Breast epithelium (tissue), 4 donors: ENCODE measurements at regions not wholly inside any gene's neighbourhood (a gene's known extent, or its start where the extent isn't known, plus 50 kb on each side); places are given as distances from the start of the nearest gene placed in this dataset.

ENCODE experiments used
- DNase-seq, 2 donors: peaks; one replicate each; pipeline ENCODE4 v3.0.0-alpha.2; 2019; ENCODE audit warnings: low spot score in 2 of 2
- H3K27ac ChIP-seq, 2 donors: fragments of 200-600 bp; sonication (generic) in 1 of 2; one replicate each; pipeline ENCODE4 v1.5.1; 2016 to 2019; ENCODE audit warnings: mild to moderate bottlenecking in 1 of 2
- H3K27me3 ChIP-seq, 2 donors: fragments of 200-600 bp; sonication (generic) in 1 of 2; one replicate each; pipeline versions ENCODE4 v1.5.1 to v1.6.0; 2017 to 2019; ENCODE audit warnings: control low read depth in 1 of 2, mild to moderate bottlenecking in 1 of 2
- H3K36me3 ChIP-seq: fragments of 200-600 bp; one replicate; pipeline ENCODE4 v1.5.1; 2019
- H3K4me1 ChIP-seq, 2 donors: fragments of 200-600 bp; sonication (generic); one replicate each; pipeline ENCODE4 v1.5.1; 2016 to 2019; ENCODE audit warnings: control low read depth in 1 of 2
- H3K4me3 ChIP-seq, 3 donors: fragments of 200-600 bp; sonication (generic); 1 replicate in 2 of 3; 2 replicates in 1 of 3; pipeline ENCODE4 v1.5.1; 2016 to 2019; ENCODE audit warnings: mild to moderate bottlenecking in 3 of 3, moderate library complexity in 2 of 3
- H3K9me3 ChIP-seq, 2 donors: fragments of 200-600 bp; sonication (generic) in 1 of 2; one replicate each; pipeline ENCODE4 v1.5.1; 2016 to 2019; ENCODE audit warnings: control low read depth in 1 of 2
- POLR2A ChIP-seq: fragments of 450-650 bp; IDR thresholded peaks from one replicate; pipeline ENCODE4 v1.6.1; 2016; ENCODE audit warnings: antibody characterized with exemption, mild to moderate bottlenecking, moderate library complexity
- POLR2AphosphoS5 ChIP-seq, 3 donors: sonication (generic); formaldehyde crosslinking; IDR thresholded peaks; one replicate each; pipeline ENCODE4 v1.6.1; 2017; ENCODE audit warnings: antibody characterized with exemption in 3 of 3
- intact Hi-C: fragments of 100-400 bp; cut with DNase I; formaldehyde crosslinking; loops from one replicate; pipeline ENCODE4 v1.15.1; 2023; ENCODE audit warnings: low total_unique reads
- TF ChIP-seq, protein P1 (sequence below), 3 donors: fragments of 450-650 bp; IDR thresholded peaks; one replicate each; pipeline ENCODE4 v1.5.1; 2016 to 2017; ENCODE audit warnings: antibody characterized with exemption in 3 of 3, mild to moderate bottlenecking in 3 of 3, moderate library complexity in 3 of 3

DNA sequence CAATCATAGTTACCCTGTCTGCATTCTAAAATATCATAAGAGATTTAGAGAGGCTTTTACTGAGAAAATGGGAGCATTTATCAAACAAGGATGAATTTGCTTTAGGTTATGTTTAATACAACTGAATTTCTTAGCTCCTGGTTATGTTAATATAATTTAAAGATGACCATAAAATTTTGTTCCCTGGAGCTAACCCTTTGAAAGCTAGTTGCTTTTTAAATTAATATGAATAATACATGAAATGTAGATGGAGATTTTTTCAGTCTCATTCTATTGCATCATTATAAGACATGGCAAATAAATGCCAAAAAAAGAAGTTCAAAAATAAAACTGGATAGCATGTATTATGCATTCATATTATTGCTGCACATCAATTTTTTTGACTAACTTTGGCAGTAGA, 344.1 kb upstream of the NXPH2 start:
- no peaks in the 10 kb centered on the region for H3K36me3 ChIP-seq
- peaks cover 0 to 12% of the 10 kb centered on the region in 2 donors for H3K9me3 ChIP-seq
- intact Hi-C loops: no loop called here
- H3K4me3 ChIP-seq: no peak overlapping the region
- no peaks in the 10 kb centered on the region for H3K4me1 ChIP-seq
- H3K27ac ChIP-seq: no peak overlapping the region
- no peaks in the 10 kb centered on the region for H3K27me3 ChIP-seq
- no peak for DNase-seq
- TF ChIP-seq POLR2A (no peak), POLR2AphosphoS5 (IDR thresholded peaks at IDR 0.05) (no peak)
- TF ChIP-seq, protein P1, sequence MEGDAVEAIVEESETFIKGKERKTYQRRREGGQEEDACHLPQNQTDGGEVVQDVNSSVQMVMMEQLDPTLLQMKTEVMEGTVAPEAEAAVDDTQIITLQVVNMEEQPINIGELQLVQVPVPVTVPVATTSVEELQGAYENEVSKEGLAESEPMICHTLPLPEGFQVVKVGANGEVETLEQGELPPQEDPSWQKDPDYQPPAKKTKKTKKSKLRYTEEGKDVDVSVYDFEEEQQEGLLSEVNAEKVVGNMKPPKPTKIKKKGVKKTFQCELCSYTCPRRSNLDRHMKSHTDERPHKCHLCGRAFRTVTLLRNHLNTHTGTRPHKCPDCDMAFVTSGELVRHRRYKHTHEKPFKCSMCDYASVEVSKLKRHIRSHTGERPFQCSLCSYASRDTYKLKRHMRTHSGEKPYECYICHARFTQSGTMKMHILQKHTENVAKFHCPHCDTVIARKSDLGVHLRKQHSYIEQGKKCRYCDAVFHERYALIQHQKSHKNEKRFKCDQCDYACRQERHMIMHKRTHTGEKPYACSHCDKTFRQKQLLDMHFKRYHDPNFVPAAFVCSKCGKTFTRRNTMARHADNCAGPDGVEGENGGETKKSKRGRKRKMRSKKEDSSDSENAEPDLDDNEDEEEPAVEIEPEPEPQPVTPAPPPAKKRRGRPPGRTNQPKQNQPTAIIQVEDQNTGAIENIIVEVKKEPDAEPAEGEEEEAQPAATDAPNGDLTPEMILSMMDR (IDR thresholded peaks at IDR 0.05): no peak

DNA sequence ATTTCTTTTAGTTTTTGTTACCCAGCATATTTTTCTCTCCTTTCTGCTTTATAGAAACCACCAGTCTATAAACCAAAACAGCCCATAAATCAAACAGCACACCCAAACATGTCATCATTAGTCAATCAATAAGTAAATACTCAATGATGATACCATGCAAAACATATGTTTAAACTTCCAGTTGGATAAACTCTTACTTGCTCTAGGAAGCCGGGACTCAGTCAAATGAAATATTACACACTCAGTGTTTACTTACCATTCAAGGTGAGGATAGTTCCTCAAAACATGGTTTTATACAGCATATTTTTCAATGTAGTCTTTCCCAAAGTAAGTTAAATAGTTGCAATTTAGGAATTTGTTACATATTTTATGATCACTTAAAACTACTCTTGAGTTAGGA, 343.6 kb upstream of the NXPH2 start:
- Histone ChIP-seq H3K4me3 (no peak overlapping the region), H3K4me1 (no peaks in the 10 kb centered on the region), H3K36me3 (no peaks in the 10 kb centered on the region), H3K27ac (no peak overlapping the region), H3K9me3 (peaks cover 0 to 11% of the 10 kb centered on the region in 2 donors), H3K27me3 (no peaks in the 10 kb centered on the region)
- no peak for DNase-seq
- intact Hi-C loops: no loop called here
- TF ChIP-seq, protein P1 (IDR thresholded peaks at IDR 0.05): no peak
- TF ChIP-seq POLR2AphosphoS5 (IDR thresholded peaks at IDR 0.05) (no peak), POLR2A (no peak)

DNA sequence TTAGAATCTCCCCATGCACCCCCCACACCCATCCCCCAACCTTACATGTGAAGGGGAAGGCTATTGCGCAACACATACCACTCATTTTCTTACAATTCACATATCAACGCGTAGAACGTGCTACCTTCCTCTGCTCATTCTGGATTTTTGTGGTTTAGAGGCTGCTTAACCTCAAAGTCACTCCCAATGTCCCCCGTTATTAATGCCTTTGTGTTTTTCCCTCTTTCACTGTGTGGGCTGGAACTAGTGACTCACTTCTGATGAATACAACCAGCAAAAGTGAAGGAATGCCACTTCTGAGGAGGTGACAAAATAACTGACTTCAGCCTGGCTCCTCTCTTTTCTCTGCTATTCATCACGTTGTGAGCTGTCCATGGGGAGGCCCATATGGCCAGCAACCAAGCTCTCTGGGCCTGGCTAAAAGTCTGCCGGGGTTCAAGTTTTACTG, 342.5 kb upstream of the NXPH2 start:
- no peaks in the 10 kb centered on the region for H3K4me1 ChIP-seq
- H3K4me3 ChIP-seq: no peak overlapping the region
- TF ChIP-seq, protein P1 (IDR thresholded peaks at IDR 0.05): no peak
- TF ChIP-seq POLR2A (no peak), POLR2AphosphoS5 (IDR thresholded peaks at IDR 0.05) (no peak)
- H3K9me3 ChIP-seq: peaks cover 0 to under 1% of the 10 kb centered on the region in 2 donors
- intact Hi-C loops: no loop called here
- no peaks in the 10 kb centered on the region for H3K36me3 ChIP-seq
- H3K27me3 ChIP-seq: no peaks in the 10 kb centered on the region
- DNase-seq: no peak
- no peak overlapping the region for H3K27ac ChIP-seq

DNA sequence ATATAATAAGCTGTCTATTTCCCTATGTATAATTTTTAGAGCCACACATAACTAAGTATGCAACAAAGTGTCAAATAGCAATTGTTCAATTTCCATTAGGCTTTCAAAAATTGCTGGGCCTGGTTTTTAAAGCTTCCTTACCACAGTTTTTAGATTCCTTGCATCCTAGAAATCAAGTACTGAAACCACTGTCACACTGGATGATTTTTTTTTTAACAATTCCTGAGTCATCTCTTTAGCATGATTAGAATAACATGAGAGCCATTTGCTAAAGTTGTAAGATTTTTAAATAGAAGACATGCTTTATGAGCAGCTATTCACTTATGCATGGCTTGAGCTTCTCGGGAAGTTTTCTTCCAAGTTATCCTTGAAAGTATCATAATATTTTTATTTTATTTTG, 319.5 kb upstream of the NXPH2 start:
- Histone ChIP-seq H3K9me3 (no peaks in the 10 kb centered on the region), H3K27me3 (no peaks in the 10 kb centered on the region), H3K36me3 (no peaks in the 10 kb centered on the region), H3K4me3 (no peak overlapping the region), H3K27ac (no peak overlapping the region), H3K4me1 (no peaks in the 10 kb centered on the region)
- intact Hi-C loops: no loop called here
- DNase-seq: no peak
- TF ChIP-seq POLR2AphosphoS5 (IDR thresholded peaks at IDR 0.05): no peak

DNA sequence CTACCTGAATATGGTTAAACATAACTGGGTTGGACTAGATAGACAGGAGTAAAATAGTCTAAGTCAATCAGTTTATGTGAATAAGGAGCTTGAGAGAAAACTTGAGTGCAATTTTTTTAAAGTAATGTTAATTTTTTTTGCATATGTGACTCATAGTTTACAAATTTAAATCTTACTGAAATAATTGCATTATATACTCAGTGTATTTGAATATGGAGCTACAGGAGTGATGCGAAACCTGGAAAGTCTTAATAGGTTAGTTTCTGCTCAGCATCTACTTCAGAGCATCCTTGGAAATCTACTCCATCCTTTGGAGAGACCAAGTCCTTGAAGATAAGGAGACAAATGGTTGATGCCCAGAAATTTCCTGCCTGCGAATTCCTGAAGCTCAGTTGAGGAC, 318.8 kb upstream of the NXPH2 start:
- Histone ChIP-seq H3K9me3 (no peaks in the 10 kb centered on the region), H3K4me1 (no peaks in the 10 kb centered on the region), H3K27ac (no peak overlapping the region), H3K27me3 (no peaks in the 10 kb centered on the region), H3K36me3 (no peaks in the 10 kb centered on the region), H3K4me3 (no peak overlapping the region)
- intact Hi-C loops: no loop called here
- TF ChIP-seq POLR2A: no peak
- TF ChIP-seq, protein P1 (IDR thresholded peaks at IDR 0.05): no peak
- no peak for TF ChIP-seq POLR2AphosphoS5 (IDR thresholded peaks at IDR 0.05)
- no peak for DNase-seq

DNA sequence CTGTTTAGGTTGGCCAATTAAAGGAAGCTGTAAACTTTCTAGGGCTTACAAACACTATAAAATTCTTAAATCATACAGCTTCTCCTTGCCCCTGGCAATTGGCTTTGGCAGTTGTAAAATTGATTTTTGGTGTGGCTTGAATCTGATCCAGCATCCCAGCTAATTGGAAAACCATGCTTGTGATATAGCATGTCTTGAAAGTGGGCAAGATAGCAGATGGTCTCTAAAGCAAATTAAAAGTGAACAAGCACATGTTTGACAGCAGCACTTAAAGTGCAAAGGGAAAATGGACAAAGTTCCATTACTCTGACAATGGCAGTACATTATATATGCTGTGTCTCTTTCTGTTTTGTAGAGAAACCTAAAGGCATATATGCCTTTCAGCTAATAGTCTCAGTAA, 302.9 kb upstream of the NXPH2 start:
- H3K27me3 ChIP-seq: no peaks in the 10 kb centered on the region
- DNase-seq: no peak
- H3K27ac ChIP-seq: no peak overlapping the region
- no peaks in the 10 kb centered on the region for H3K9me3 ChIP-seq
- no peak overlapping the region for H3K4me3 ChIP-seq
- intact Hi-C loops: no loop called here
- TF ChIP-seq, protein P1 (IDR thresholded peaks at IDR 0.05): no peak
- no peak for TF ChIP-seq POLR2AphosphoS5 (IDR thresholded peaks at IDR 0.05)
- TF ChIP-seq POLR2A: no peak
- H3K4me1 ChIP-seq: no peaks in the 10 kb centered on the region
- H3K36me3 ChIP-seq: no peaks in the 10 kb centered on the region
